Posterior vena cava (tissue), 2 donors: ENCODE measurements at regions not wholly inside any gene's neighbourhood (a gene's known extent, or its start where the extent isn't known, plus 50 kb on each side); places are given as distances from the start of the nearest gene placed in this dataset.

Source experiments
- DNase-seq: peaks from one replicate; pipeline ENCODE4 v3.0.0-alpha.2; 2020; ENCODE audit warnings: low spot score
- intact Hi-C, 2 donors: fragments of 100-400 bp; cut with DNase I; formaldehyde crosslinking; loops; one replicate each; pipeline versions ENCODE4 v1.14.1 to v1.14.2; 2022 to 2023
- donor health status: DM: yes; HTN: yes; CAD: no.
- donor health status: DM: yes; HTN: yes; CAD: no.

DNA sequence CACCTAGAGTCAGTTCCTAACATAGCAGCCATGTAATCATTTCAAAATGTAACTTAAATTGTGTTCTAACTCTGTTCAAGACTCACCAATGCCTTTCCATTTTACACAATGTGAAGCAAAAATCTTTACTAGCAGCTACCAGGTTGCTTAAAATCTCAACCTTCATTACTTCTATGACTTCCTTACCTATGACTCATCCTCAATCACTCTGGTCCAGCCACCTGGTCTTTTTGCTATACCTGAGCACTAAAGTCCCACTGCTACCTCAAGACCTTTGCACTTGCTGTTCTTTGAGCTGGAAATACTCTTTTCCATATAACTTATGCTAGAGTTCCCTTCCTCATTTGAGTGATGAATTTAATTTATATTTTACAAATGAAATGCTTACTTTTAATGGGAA is 993.2 kb downstream of the NTRK3 start:
- no peak for DNase-seq
- intact Hi-C loops = no loop called here

DNA sequence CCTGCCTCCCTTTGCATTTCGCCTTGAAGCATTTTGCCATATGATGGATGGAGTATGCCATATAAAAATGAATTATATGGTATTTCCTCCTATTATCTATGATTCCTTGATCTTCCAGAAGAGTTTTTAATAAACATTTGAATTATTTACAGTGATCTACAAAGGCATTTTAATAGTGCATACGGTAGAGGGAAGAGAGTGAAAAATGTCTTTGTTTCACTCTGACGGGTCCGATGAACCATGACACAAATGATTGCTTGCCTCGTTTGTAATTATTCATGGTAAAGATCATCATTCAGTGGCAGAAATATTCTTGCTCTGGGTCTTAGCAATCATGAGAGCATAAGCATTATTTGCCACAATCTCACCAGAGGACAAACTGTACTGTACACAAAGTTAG is 1010.9 kb downstream of the NTRK3 start:
- intact Hi-C loops = no loop called here
- DNase-seq = no peak

DNA sequence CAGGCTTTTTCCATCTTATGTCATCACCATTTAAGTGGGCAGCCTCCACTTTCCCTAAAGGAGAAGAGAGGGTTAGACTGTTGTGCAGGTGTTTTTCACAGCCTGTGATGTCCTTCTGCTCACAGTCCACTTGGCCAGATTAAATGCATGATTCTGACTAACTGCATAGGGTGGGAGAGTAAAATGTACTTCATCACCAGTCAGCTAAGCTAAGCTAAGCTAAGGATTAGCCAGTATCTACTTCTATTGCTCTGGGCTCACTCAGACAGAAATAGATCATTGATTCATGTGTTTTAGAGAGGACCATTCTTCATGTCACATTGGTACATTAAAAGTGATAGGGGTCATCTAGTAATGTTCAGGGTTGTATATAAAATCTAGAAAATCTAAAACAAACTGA is 1013.1 kb downstream of the NTRK3 start:
- no peak for DNase-seq
- intact Hi-C loops = no loop called here

DNA sequence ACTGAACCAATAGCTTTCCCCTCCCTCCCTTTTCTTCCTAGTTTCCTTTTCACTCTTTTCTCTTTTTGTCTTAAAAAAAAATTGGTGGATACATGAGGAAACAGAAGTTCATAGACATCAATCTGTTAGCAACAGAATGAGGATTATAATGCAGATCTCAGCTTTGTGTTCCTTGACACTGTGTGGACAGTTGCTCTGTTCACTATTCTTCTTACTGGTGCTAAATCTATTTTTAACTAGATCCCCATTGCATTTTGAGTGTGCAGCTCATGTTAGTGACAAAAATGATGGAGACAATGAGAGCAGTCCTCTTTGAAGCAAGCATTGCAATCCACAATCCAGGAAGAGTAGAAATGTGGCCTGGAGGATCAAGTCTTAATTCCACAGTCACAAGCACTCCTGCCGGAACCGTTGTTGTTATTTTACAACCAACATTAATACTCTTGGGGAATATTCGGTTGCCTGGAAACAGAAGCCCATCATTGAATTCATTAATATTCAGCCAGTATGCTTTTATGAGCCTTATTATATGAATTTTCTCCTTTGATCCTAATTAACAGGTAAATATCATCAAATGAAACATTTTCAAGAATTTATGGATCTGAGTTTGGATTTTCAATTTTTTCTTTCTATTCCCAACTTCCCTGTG is 1016.8 kb downstream of the NTRK3 start:
- no peak for DNase-seq
- intact Hi-C loops = loop anchor here in 1 of 2 donors (5.0 kb wide), 1 partner anchor 1267 kb away; no protein-coding TSS in a partner anchor

DNA sequence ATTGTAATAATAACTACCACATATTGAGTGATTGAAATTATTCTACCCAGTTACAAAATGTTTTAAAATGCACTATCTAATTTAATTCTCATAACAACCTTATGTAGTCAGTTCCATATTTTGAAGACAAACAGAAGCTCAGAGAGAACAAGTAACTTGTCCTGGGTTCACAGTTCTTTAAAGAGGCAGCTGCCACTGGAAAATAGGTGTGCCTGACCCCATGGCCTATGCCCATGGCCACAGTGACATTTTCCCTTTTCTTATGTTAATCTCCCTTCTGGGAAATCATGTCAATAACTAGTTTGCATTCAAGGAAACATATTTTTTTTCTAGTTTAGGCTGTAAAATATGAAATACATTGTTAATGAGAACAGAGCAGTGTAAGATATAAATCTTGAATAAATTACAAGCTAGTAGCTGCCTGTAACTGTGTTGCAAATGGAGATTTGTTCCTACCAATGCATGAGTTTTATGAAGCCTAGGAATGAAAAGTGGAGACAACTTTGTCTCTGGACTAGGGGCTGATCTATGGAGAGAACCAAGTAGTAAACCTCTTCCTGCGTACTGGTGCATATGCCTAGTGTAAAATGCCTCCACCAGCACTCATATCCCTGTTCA is 1018.0 kb downstream of the NTRK3 start:
- intact Hi-C loops = loop anchor here in 1 of 2 donors (5.0 kb wide), 1 partner anchor 1266 kb away; no protein-coding TSS in a partner anchor
- no peak for DNase-seq

DNA sequence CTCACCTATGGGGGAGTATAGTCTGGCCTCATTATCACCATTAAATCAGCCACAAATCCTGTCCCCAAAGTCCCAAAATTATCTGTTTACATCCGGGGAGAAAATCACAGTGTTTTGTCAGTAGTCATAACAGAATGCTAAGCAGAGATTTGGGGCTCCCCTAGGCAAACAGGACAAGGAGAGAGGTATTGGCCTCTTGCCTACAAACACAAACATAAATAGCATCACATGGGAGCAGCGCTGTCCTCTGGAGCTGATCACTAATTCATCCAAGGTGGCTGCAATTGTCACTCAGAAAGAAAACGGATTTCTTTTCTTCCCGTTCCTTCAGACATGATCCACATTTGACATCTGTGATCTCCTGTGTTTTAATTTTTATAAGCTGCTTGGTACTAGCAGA is 1028.1 kb downstream of the NTRK3 start:
- no peak for DNase-seq
- intact Hi-C loops = no loop called here

DNA sequence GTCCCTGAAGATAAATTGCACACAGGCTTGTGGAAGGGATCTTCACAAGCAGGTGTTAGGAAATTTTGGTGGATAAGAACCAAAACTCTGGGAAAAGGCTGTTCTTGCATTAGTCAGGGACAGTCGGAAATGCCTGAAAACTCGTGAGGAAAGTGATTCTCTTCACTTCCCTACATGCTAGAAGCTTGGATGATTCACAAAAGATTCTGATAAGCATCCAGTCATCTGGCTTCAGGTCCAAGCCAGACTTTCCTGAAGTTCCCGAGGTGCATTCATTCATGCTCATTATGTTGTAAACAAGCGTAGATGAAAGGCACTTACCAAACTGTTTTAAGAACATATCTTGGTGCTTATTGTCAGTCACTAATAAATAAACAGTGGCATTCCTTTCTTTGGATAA is 1028.7 kb downstream of the NTRK3 start:
- DNase-seq = no peak
- intact Hi-C loops = no loop called here

DNA sequence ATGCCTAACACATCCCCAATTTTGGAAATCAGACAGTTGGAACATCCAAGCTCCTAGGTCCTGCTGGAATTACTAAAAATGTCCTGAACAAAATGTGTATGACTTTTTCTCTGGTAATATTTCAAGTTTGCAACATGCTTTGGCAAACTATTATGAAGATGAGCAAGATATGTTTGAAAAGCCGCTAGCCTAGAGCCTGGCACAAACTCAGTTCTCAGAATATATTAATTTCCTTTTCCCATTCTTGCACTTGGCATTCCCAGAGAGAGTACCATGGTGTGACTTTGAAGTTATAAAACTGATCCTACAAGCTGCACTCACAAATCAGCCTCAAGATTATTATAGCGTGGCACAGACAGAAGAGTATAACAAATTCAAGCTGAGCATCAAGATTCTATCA is 1031.1 kb downstream of the NTRK3 start:
- intact Hi-C loops = no loop called here
- no peak for DNase-seq

DNA sequence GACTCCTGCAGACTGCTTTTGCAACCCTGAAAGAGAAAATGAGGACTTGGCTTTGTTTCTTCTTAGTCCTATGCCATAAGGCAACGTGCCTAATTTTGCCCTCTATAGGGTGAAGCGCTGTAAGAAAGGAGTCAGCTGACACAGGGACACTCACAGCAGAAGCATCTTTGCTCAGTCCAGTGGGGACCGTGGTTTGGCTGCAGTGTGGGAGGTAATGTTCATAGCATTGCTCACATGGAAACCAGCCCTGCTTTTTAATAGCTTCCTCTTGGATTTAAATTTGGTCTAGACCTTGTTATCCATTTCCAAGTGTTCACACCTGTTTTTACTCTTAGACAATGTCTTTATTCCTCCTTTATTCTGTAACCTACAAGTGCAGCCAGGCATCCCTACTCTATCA is 1032.1 kb downstream of the NTRK3 start:
- no peak for DNase-seq
- intact Hi-C loops = no loop called here

DNA sequence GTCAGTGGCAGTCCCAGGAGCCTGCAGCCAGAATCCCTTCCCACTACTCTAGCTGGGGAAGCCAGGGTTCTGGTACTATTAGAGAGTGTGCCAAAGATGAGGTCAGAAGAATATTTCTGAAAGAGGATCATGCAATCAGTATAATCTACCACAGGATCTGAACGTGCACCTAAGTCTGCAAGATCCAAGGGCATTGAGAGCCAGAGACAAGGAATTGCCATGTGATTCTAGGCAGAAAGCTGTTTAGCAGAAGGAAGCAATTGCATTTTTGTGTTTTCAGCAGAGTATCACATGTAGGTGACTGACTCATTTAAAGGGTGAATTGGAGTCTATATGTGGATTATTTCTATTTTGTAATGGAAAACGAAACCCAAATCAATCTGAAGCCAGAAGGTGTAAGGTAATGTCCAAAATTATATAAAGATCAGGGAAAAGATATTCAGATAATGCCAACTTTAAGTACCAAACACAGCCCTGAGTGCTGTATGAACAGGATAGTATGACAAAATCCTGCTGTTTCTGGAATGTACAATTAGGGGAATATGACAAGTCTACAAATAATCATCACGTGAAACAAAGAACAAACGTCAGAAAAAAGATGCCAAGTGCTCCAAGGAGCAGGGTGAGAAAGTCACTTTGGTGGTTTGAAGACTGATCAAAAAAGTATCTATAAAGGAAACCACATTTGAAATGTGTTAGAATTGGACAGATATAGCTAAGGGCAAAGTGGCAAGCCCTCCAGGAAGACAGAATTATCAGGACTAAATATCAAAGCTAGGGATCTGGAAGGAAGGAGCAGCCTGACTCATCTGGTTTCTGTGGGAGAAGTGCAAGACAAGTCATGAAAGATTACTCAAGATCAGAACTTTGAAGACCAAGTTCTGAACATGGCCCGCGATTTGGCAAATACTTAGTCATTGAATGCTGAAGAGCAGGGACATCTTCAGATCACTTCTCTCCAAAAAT is 1036.6 kb downstream of the NTRK3 start:
- DNase-seq = no peak
- intact Hi-C loops = no loop called here

DNA sequence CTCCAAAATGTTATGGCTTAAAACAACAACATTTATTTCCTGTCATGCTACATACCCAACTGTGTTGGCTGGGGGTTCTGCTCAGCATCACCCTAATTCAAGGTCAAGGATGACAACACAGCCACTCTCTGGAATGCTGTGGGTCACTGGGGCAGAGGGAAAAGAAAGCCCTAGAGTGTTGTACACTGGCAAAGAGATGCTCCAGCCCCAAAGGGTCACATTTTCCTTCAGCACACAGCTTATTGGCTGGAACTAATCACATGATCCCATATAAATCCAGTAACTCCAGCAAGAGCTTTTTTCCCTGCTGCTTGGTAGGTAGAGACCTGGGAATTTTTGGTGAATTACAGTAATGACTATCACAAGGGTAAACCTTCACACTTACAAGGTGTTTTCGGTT is 1041.4 kb downstream of the NTRK3 start:
- intact Hi-C loops = no loop called here
- no peak for DNase-seq

DNA sequence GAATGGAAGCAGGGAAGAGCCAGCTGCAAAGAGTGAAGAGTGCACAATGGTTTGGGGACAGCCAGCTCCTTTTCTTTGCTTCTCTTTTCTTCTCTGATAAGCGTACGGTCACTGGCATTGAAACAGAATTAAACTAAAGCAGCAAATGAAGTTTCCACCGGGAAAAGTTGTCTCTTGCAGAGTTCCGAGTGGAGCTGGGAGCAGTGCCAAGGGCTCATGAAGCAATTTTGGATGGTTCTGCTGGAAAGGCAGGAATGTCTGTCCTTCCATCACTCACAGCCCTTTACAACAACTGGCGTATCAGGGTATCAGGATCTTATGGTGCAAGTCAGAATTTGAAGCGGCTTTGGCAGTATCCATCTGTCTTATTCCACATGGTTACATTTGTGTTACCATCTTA is 1042.9 kb downstream of the NTRK3 start:
- intact Hi-C loops = no loop called here
- DNase-seq = no peak

DNA sequence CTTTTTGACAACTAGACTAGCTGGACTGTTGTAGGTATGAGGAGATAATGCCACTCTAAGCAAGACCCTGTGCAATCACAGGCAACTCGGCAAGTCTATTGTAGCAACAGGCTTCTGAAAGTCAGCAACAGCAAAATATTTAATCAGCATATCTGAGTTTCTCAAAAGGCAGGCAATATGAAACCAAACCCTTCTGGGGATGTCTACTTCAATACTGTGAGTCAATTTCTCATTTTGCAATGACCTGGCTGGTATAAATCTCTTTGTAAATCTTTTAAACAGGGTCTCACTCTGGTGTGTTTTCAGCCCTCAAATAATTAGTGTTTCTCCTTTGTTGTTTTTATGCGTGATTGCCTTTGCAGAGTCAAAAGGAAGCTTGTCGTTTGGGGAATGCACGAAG is 1044.5 kb downstream of the NTRK3 start:
- intact Hi-C loops = no loop called here
- no peak for DNase-seq

DNA sequence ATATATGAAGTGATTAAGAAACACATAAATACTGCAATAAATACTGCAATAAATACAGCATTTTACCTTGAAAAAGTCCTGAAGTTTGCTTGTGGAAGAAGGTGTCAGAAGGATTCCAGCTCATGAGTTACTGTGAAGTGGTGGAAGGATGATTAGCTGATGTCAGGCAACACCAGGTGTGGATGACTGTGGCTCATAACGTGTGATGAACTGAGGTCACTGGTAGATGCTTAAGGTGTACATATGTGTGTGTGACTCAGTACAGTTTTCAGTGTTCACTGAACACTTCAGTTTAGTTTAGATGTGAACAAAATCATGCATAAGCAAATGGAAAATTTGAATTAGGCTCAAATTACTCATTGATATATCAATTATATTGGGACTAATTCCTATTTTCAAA is 1045.0 kb downstream of the NTRK3 start:
- intact Hi-C loops = no loop called here
- no peak for DNase-seq

DNA sequence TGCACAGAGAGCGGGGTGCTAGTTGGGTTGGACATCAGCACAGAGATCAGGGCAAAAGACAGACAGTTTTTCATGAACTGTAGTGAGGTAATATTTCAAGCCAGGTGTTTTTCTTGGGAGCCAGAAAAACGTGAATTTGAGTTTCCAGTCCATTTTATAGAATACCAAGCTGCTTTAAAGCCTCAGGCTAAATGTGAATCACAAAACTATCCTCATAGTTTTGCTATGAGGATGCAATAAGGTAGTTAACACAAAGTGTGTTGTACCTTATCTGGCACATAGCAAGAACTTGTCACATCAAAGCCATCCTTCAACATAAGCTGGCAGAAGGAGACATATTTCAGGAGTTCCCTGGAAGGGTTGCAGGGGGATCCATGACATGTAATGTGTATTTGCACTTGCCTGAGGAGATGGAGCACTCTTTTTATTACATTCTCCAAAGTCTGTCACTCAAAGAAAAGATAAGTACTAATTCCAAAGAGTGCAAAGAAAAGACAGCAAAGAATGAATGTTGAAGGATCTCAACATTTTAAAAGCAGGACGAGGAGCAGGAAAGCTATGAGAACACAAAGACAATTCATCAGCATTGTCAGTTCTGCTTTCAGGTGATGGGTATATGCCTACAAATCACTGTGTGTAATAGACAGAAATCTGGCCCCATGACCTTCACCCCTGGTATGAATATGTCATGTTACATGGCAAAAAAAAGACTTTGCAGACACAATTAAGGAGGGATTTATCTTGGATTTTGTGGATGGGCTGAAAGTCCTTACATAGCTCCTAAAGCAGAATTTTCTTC is 1046.4 kb downstream of the NTRK3 start:
- intact Hi-C loops = no loop called here
- no peak for DNase-seq

DNA sequence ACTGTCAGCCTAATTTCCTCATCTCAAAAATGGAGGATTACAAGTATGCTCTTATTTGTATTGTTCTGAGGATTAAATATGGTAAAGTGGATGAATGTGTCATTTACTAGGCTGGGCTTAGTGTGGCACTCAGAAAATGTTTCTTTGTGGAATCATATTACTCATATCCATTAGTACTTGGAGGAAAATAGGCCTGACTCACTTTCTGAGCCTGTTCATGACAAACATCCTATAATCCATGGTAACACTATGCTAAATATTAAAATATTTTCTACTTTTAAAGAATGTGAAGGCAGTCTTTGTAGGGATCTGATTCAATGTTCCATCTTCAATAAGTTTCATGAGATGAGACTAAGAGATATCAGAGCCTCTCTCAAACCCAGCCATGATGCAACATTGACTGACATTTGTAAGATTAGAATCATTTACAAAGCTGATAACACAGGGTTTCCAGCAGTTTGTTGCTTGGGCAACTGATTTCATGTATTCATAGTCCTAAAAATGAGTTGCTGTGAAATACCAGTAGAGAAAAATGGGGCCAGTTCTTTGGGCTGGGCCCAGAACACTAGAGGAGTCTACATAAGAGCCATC is 1048.5 kb downstream of the NTRK3 start:
- no peak for DNase-seq
- intact Hi-C loops = no loop called here

DNA sequence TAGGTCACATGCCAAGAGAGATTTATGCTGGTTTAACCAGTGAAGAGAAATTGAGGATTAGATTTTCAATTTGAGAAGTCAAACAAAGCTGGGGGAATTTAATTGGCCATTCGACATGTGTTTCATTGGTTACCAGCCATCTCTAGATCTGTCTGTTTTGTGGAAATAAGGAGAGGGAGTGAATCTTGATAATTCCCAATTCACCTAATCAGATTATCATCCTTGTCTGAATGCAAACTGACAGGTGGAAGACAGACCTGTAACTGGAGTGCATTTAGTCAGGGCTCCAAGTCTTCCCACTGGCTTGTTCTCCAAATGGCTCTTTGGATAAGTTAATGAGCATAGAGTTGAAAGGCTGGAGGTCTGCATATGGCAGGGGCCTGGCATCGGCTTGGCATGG is 1049.3 kb downstream of the NTRK3 start:
- no peak for DNase-seq
- intact Hi-C loops = no loop called here

DNA sequence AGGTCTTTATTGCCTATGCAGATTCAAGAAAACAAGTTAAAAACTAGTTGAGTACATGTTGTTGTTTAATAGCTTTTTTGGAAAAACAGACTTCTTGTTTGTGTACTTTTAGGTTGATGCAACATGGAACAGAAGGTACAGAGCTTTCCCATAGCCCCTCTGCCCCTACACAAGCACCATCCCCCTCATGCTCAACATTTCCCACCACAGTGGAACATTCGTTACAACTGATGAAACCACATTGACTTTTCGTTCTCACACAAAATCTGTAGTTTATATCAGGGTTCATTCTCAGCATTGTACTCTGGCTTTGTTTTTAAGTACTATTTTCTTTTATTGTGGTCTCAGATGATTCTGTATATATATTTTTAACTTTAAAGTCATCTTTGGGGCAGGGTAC is 1054.6 kb downstream of the NTRK3 start:
- no peak for DNase-seq
- intact Hi-C loops = no loop called here

DNA sequence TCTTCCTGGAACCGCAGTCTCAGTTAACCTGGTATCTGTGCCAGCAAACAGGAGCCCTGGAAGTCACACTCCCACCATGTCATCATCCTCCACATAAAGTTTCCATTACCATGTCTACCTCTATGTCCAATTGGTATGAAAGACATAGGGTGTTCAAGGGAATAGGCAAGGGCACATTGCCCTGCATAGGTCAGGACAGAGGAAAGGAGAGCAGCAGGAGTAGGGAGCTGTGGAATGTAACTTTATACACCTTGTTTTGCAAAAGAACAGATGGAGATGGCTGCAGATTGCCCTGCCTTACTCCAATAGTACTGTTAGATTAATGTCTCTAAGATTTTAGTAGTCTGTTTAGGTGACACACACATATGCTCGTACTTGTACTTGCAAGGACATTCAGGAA is 1056.4 kb downstream of the NTRK3 start:
- intact Hi-C loops = no loop called here
- no peak for DNase-seq
